Progenitor cell of endocrine pancreas (in vitro differentiated cells): ENCODE measurements at regions not wholly inside any gene's neighbourhood (a gene's known extent, or its start where the extent isn't known, plus 50 kb on each side); places are given as distances from the start of the nearest gene placed in this dataset.

Source experiments
- DNase-seq: peaks from one replicate; pipeline ENCODE4 v3.0.0; 2021; ENCODE audit warnings: low spot score; ENCODE audit not compliant: unreplicated experiment
- H3K27ac Mint-ChIP-seq: 2 replicates; pipeline ENCODE4 v1.8.0; 2021; ENCODE audit warnings: mild to moderate bottlenecking, moderate library complexity, mixed read lengths
- H3K27me3 Mint-ChIP-seq: 2 replicates; pipeline ENCODE4 v1.8.0; 2021; ENCODE audit warnings: mixed read lengths
- H3K36me3 Mint-ChIP-seq: 2 replicates; pipeline ENCODE4 v1.8.0; 2022; ENCODE audit warnings: mixed read lengths; ENCODE audit not compliant: insufficient read depth
- H3K4me1 Mint-ChIP-seq: 2 replicates; pipeline ENCODE4 v1.8.0; 2021; ENCODE audit warnings: low read depth, mixed read lengths
- H3K4me3 Mint-ChIP-seq: 2 replicates; pipeline ENCODE4 v1.8.0; 2021; ENCODE audit warnings: low read depth, mild to moderate bottlenecking, moderate library complexity, mixed read lengths
- H3K9me3 Mint-ChIP-seq: 2 replicates; pipeline ENCODE4 v1.8.0; 2021; ENCODE audit warnings: low read depth, mixed read lengths
- TF ChIP-seq, protein P1 (sequence below): fragments of 200-600 bp; sonication (generic); IDR thresholded peaks from one replicate; pipeline ENCODE4 v1.5.0; 2021; ENCODE audit warnings: antibody characterized with exemption, mild to moderate bottlenecking; ENCODE audit not compliant: unreplicated experiment

DNA sequence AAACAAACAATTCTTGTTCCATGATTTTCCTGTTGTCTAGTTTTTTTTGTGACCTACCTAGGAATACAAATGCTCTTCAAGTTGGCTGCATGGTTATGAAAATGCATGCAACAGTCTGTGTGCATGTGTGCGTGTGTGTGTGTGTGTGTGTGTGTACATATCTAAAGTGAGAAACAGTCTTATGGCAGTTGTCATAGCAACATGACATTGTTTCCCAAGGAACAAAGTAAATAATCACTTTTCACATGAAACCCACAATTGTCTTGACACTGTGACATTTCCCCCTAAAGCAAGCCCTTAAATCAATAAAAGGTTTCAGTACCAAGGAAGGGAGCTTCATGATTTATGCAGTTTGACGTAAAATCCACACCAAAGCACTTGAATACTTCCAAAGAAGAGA is 758.4 kb downstream of the CDH8 start:
- Mint-ChIP-seq H3K27ac (no peak overlapping the region), H3K27me3 (no peaks in the 10 kb centered on the region), H3K9me3 (peaks cover 17% of the 10 kb centered on the region), H3K4me1 (peaks cover 13% of the 10 kb centered on the region), H3K36me3 (no peaks in the 10 kb centered on the region), H3K4me3 (no peak overlapping the region)
- DNase-seq = no peak
- TF ChIP-seq, protein P1, sequence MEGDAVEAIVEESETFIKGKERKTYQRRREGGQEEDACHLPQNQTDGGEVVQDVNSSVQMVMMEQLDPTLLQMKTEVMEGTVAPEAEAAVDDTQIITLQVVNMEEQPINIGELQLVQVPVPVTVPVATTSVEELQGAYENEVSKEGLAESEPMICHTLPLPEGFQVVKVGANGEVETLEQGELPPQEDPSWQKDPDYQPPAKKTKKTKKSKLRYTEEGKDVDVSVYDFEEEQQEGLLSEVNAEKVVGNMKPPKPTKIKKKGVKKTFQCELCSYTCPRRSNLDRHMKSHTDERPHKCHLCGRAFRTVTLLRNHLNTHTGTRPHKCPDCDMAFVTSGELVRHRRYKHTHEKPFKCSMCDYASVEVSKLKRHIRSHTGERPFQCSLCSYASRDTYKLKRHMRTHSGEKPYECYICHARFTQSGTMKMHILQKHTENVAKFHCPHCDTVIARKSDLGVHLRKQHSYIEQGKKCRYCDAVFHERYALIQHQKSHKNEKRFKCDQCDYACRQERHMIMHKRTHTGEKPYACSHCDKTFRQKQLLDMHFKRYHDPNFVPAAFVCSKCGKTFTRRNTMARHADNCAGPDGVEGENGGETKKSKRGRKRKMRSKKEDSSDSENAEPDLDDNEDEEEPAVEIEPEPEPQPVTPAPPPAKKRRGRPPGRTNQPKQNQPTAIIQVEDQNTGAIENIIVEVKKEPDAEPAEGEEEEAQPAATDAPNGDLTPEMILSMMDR = no peak

DNA sequence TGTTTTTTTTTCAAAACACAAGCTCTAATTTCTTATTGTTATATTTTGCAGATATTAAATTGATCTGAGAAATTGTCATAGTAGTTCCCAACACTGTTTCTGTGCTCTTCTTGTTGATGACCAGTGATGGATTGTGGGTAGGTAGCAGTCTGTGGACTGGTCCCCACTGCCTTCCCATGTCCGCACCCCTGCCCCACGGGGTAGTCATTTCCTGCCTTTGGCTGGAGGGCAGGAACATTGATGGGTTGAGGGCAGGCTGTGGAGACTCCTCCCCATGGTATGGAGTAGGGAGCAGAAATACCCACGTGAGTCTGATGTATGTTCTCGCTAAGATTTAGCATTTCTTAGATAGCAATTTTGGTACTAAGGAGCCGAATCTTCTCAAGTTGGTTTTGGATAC is 762.0 kb downstream of the CDH8 start:
- Mint-ChIP-seq H3K36me3 (no peaks in the 10 kb centered on the region), H3K4me3 (no peak overlapping the region), H3K27ac (no peak overlapping the region), H3K27me3 (no peaks in the 10 kb centered on the region), H3K9me3 (peaks cover 16% of the 10 kb centered on the region), H3K4me1 (peaks cover 13% of the 10 kb centered on the region)
- TF ChIP-seq, protein P1 = no peak
- DNase-seq = no peak

DNA sequence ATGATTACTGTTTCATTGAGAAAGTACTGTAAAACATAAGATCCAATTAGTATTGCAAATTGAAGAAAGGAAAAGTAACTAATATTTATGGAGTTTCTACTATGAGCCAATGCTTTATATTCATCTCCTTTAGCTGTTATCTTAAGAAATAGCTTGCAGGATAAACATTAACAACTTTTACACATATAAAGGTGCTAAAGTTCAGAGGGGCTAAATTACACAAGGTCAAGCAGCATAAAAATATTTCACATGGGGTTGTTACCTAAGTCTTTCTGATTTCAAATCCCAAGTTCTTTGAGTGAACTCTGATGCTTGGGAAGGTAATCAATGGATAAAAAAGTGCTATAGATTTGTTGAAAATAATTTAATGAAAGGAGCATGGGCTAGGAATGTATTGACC is 765.5 kb downstream of the CDH8 start:
- H3K27ac Mint-ChIP-seq = no peak overlapping the region
- no peaks in the 10 kb centered on the region for H3K27me3 Mint-ChIP-seq
- no peak overlapping the region for H3K4me3 Mint-ChIP-seq
- no peak for DNase-seq
- H3K9me3 Mint-ChIP-seq = peaks cover 13% of the 10 kb centered on the region
- no peaks in the 10 kb centered on the region for H3K36me3 Mint-ChIP-seq
- H3K4me1 Mint-ChIP-seq = no peaks in the 10 kb centered on the region
- TF ChIP-seq, protein P1 = no peak

DNA sequence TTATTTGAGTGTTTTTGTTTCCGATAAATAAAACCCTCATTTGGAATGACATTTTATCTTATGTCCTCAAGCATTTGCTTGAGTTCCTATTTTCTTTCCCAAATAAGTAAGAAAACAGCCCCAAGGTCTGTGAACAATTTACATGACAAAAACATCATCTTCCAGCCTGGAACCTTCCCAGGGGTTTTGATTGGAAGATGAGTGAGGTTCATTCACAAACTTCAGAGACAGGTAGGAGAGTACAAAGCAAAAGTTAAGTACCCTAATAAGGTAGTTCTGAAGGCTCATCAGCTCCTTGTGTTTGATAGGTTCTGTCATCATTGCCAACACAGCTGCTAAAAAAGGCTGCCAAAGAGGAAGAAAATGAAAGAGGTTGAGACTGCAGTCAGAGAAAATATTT is 772.8 kb downstream of the CDH8 start:
- no peak overlapping the region for H3K27ac Mint-ChIP-seq
- H3K4me1 Mint-ChIP-seq = no peaks in the 10 kb centered on the region
- TF ChIP-seq, protein P1 = no peak
- H3K36me3 Mint-ChIP-seq = no peaks in the 10 kb centered on the region
- peaks cover 3% of the 10 kb centered on the region for H3K9me3 Mint-ChIP-seq
- H3K27me3 Mint-ChIP-seq = no peaks in the 10 kb centered on the region
- no peak overlapping the region for H3K4me3 Mint-ChIP-seq
- no peak for DNase-seq

DNA sequence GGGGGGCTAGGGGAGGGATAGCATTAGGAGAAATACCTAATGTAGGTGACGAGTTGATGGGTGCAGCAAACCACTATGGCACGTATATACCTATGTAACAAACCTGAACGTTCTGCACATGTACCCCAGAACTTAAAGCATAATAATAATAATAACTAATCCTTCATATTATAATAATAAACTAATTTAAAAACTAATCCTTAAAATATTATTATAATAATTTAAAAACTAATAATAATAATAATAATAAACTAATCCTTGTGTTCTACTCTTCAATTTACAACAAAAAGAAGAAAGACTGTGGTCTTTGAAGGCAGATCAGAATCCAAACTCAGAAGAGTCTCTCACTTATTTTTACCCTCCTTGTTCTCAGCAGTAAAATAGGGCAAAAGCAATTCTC is 774.9 kb downstream of the CDH8 start:
- peaks cover 3% of the 10 kb centered on the region for H3K9me3 Mint-ChIP-seq
- no peaks in the 10 kb centered on the region for H3K36me3 Mint-ChIP-seq
- no peaks in the 10 kb centered on the region for H3K4me1 Mint-ChIP-seq
- TF ChIP-seq, protein P1 = no peak
- no peak for DNase-seq
- H3K27me3 Mint-ChIP-seq = no peaks in the 10 kb centered on the region
- H3K4me3 Mint-ChIP-seq = no peak overlapping the region
- H3K27ac Mint-ChIP-seq = no peak overlapping the region
